Lower leg skin (tissue), 3 donors: ENCODE measurements at regions not wholly inside any gene's neighbourhood (a gene's known extent, or its start where the extent isn't known, plus 50 kb on each side); places are given as distances from the start of the nearest gene placed in this dataset.
"Not testable (repeated sequence)": the region's sequence is repeated elsewhere in the genome, so short reads cannot be mapped to it uniquely, and the experiment has no call there.

Source experiments
- CTCF ChIP-seq, 3 donors: fragments of 450-650 bp; IDR thresholded peaks; one replicate each; pipeline ENCODE4 v1.5.1; 2016; ENCODE audit warnings: antibody characterized with exemption in 3 of 3, mild to moderate bottlenecking in 3 of 3, moderate library complexity in 2 of 3
- POLR2A ChIP-seq, 2 donors: fragments of 450-650 bp; IDR thresholded peaks; one replicate each; pipeline ENCODE4 v1.6.1; 2016 to 2017; ENCODE audit warnings: antibody characterized with exemption in 2 of 2, mild to moderate bottlenecking in 1 of 2, moderate library complexity in 1 of 2

GRCh38 chr15:21718779-21719178 lies 158.8 kb downstream of the POTEB start:
- TF ChIP-seq POLR2A, CTCF (IDR thresholded peaks at IDR 0.05): not testable (repeated sequence)
